HG03025 (cell line): ENCODE measurements at regions not wholly inside any gene's neighbourhood (a gene's known extent, or its start where the extent isn't known, plus 50 kb on each side); places are given as distances from the start of the nearest gene placed in this dataset.

Experiments
- ATAC-seq: cut with Tn5 transposase; IDR thresholded peaks from one replicate; pipeline ENCODE4 v1.9.1; 2021; ENCODE audit warnings: mild to moderate bottlenecking, moderate library complexity; ENCODE audit not compliant: unreplicated experiment, low FRiP score

- ATAC-seq: no peak
Observed at GRCh38 chr4:3818371-3818770, 52.2 kb downstream of the ADRA2C start.

GRCh38 chr4:3819210-3819919, 53.2 kb downstream of the ADRA2C start:
- ATAC-seq: no peak

- no peak for ATAC-seq
Observed at GRCh38 chr4:3820016-3820805, 54.0 kb downstream of the ADRA2C start.

GRCh38 chr4:3820806-3821579, 54.8 kb downstream of the ADRA2C start:
- no peak for ATAC-seq

GRCh38 chr4:3821580-3822229, 55.5 kb downstream of the ADRA2C start:
- no peak for ATAC-seq

GRCh38 chr4:3822230-3822947, 56.2 kb downstream of the ADRA2C start:
- ATAC-seq: no peak

GRCh38 chr4:3823496-3824341, 57.5 kb downstream of the ADRA2C start:
- no peak for ATAC-seq

GRCh38 chr4:3824521-3825270, 58.5 kb downstream of the ADRA2C start:
- no peak for ATAC-seq

- no peak for ATAC-seq
Observed at GRCh38 chr4:3825530-3825929, 59.3 kb downstream of the ADRA2C start.

- ATAC-seq: no peak
Observed at GRCh38 chr4:3826247-3827172, 60.3 kb downstream of the ADRA2C start.

GRCh38 chr4:3827616-3828492, 61.7 kb downstream of the ADRA2C start:
- no peak for ATAC-seq

- no peak for ATAC-seq
Observed at GRCh38 chr4:3828546-3828945, 62.4 kb downstream of the ADRA2C start.

GRCh38 chr4:3829211-3829955, 63.2 kb downstream of the ADRA2C start:
- no peak for ATAC-seq

GRCh38 chr4:3829956-3830773, 64.0 kb downstream of the ADRA2C start:
- no peak for ATAC-seq
